Epidermal melanocyte (primary cell): ENCODE measurements at regions not wholly inside any gene's neighbourhood (a gene's known extent, or its start where the extent isn't known, plus 50 kb on each side); places are given as distances from the start of the nearest gene placed in this dataset.

Source experiments
- DNase-seq: peaks from one replicate; pipeline ENCODE4 v3.0.0; 2011; ENCODE audit warnings: low spot score; ENCODE audit not compliant: insufficient read length

DNA sequence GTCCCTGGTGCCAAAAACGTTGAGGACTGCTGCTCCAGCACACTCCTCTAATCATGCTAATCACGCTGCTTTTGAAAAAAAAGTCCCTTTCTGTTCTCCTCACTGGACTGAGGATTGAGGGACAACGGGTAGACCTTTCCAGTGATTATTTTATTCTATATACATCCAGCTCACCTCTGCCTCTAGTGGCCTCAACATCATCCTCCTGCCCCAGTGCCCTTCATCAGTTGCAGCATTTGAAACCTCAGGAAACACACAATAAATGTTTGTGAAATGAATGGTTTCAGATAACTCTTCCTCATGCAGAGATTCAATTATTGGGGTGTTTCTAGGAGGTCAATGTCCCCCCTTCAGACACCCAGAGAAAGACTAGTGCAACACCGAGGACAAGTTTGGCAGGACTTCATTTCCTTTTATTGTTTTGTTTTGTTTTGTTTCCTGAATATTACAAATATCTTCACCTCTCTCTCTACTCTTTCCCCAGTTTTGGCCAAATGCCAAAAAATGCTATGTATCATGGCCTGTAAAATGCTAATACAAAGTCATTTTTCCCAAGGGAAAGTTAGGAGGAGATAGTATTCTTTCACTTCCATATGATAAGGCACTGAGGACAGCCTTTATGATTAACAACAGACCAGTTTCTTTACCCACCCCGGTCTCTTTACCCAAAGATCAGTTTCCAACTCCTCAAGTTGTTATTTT is 460.1 kb upstream of the SLIT2 start:
- DNase-seq: no peak

DNA sequence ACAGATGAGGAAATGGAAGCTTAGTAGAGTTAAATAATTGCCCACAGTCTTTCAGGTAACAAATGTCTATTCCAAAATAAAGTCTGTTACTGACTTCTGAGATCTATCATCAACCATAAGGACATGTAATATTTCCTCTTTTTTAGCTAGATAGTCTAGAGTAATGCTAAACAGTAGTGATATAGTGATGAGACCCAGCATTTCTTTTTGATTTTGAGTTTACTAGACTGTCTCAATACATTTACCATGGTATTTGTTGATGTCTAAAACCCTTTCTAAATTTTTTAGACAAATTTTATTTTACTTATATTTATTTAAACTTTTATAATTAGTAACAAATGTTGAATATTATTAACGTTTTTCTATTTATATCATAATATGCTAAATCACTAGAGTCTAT is 465.1 kb upstream of the SLIT2 start:
- DNase-seq: no peak

DNA sequence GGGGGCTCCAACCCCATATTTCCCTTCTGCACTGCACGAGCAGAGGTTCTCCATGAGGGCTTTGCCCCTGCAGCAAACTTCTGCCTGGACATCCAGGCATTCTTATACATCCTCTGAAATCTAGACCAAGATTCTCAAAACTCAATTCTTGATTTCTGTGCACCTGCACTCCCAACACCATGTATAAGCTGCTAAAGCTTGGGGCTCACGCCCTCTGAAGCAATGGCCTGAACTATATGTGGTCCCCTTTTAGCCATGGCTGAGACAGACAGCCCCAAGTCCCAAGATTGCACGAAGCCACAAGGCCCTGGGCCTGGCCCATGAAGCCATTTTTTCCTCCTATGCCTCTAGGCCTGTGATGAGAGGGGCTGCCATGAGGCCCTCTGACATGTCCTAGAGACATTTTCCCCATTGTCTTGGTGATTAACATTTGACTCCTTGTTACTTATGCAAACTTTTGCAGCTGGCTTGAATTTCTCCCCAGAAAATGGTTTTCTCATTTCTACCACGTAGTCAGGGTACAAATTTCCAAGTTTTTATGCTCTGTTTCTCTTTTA is 468.0 kb upstream of the SLIT2 start:
- no peak for DNase-seq

DNA sequence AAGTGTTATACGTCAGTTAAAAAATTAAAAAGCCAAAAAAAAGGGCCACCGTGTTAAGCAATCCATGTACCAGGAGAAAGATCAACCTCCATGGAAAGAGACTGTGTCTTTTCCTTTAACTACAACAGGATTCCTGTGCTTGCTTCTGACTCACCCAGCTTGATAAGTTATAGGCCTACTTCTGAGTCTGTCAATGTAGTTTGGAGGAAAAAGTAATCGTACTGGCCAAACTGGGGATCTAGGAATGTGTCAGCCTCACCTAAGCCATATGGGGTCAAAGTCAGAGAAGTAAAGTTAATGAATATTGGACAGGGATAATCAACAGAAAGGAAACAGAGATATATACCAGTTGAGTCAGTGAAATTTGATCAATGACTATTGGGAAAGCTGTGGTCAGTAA is 470.8 kb upstream of the SLIT2 start:
- DNase-seq: no peak

DNA sequence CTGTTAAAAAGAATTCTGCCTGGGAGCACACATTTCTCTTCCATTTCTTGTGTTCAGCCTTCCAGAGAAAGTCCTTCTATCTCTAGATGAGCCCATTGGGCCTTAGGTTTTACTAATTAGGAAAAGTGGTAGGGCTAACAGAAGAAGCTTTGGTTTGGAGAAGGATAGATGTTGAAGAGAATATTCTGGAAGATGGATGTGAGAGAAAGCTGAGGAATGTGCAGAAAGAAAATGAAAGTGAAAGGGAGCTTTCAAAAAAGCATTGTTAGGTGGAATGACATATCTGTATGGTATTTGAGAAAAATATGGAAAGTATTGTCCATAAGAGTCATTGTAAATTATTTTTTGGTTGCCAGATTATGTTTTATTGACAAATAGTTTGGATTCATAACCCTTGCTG is 474.8 kb upstream of the SLIT2 start:
- no peak for DNase-seq

DNA sequence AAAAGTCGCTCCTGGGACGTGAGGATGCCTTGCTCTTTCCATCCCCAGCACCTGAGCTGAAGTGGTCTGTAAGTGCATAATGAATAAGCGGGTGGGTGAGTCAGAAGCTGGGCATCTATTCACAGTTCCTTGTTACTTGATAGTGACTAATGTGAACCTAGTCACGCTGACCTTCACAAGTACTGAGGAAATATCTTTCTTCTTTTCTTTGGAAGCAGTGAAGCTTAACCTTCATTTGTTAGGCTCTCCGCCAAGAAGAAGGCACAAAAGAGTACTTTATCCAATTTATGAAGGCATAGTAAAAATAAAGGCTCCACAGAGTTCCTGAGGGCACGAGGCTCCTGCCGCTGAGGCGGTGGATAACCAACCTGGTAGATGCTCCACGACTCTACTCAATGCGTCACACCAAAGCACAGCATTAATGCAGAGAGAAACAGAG is 475.7 kb upstream of the SLIT2 start:
- DNase-seq: no peak

DNA sequence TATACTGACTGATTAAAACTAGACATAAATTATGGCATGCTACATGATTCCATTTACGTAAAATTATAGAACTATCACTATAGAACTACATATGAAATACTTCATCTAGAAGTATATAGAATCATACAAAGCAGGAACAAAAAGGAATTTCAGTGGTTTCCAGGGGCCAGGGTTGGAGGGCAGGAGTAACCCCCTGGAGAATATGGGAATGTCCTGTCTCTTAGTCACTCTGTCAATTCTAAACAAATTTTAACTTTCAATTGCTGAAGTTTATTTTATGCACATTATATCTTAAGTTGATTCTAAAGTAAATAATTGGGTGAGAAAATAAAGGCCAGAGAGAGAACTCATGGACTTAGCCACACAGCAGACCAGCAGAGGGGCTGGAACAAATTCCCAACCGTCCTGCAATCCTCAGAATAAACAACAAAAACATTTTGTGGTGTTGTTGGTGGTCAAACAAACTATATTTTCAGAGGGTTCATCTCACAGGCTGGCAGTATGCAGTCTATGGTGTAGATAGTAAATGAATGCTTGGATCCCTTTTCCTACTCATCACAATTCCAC is 476.9 kb upstream of the SLIT2 start:
- no peak for DNase-seq

DNA sequence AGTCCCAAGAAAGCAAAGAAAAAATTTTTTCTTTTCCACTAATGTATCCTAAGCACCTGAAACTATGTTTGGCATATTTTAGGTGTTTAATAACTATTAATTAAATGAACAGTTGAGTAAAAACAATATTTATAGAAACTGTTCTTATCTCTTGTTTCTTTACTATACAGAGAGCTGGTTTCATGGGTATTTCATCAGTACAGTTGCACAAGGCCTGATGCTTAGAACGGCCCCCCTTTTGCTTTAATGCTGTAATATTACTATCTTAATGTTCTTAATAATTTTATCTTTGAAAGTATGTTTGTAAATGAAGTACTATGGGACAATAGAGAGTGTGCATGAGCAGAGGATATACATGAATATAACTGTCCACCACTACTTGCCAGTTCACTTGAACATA is 479.1 kb upstream of the SLIT2 start:
- DNase-seq: no peak

GRCh38 chr4:19756661-19757060 is 495.0 kb upstream of the SLIT2 start:
- DNase-seq: no peak

- no peak for DNase-seq
These were observed 499.1 kb upstream of the SLIT2 start for GRCh38 chr4:19752599-19752998.

GRCh38 chr4:19748519-19749479 is 502.9 kb upstream of the SLIT2 start:
- peak; percentile 31 for DNase-seq

GRCh38 chr4:19746377-19746776 is 505.3 kb upstream of the SLIT2 start:
- DNase-seq: no peak

GRCh38 chr4:19743115-19743638 is 508.5 kb upstream of the SLIT2 start:
- DNase-seq: no peak

GRCh38 chr4:19739101-19739651 is 512.5 kb upstream of the SLIT2 start:
- DNase-seq: no peak

DNA sequence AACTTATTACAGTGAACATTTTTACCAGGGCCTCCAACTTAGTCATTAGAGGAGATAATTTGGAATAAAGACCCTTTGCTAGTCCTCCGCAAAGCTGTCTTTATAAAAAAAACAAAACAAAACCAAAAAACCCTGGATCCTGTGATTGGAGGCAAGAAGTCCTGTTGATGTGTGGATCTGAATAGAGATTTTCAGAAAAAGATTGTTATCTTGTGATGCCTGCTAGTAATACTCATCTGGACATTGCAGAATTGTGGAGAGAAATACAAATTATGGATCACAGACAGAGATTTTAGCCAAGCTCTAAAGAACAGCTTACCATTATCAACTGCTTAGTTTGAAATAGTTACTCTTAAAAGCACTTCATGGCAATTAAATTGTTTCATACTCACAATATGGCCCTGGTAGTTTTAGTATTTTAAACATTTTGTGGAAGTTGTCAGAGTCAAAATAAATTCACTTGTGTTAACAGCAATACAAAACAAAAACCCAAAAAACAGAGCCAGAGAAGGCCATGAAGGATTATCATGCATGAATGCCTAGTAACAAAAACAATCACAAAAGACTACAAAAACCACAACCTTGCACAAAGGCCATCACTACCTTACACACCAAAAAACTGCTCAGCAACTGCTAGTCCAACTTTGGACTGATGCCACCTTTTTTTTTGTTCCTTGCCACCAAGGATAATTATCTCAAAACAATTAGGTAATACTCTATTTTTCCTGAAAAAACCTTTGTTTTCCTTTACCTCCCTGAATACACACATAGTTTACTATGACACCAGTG is 514.5 kb upstream of the SLIT2 start:
- DNase-seq: no peak

- no peak for DNase-seq
These were observed 516.7 kb upstream of the SLIT2 start for GRCh38 chr4:19735012-19735411.

DNA sequence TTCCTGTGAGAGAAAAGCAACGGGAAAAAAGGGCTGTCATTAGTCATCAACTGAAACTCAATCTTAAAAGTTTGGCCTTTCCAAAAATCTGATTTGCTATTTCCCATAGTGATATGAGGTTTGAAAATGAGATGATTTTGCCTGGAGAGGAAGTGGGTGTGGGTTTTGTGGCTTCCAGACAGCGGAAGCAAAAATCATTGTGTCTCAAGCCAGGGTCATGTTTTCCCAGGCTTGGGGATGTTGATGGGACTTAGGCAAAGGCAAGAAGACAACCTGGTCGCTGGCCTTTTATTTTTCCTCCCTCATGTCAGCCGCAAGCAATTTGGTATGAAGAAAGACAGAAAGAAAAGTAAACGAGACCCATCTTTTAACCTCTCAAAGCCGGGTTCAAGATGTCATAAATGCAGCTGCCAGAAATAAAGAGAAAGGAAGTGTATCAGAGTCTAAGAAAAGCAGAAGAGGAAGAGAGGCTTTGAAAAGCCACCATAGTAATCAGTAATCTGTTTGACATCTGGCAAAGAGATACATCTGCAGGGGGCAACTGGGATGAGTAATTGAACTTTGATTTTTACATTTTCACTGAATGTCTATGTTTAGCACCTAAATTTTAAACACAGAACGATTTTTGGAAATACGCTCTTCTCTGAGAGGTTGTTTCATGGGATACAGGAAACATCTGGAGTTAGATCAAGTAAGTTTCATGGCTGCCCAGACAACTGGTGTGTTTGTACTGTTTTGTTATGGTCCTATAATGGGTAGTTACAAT is 521.6 kb upstream of the SLIT2 start:
- no peak for DNase-seq

- no peak for DNase-seq
These were observed 522.9 kb upstream of the SLIT2 start for GRCh38 chr4:19728773-19729172.

GRCh38 chr4:19727141-19727540 is 524.6 kb upstream of the SLIT2 start:
- DNase-seq: no peak

GRCh38 chr4:19725130-19725529 is 526.6 kb upstream of the SLIT2 start:
- no peak for DNase-seq
